PFSK-1 (cell line): ENCODE measurements at regions not wholly inside any gene's neighbourhood (a gene's known extent, or its start where the extent isn't known, plus 50 kb on each side); places are given as distances from the start of the nearest gene placed in this dataset.

Experiments
- FOXP2 ChIP-seq: optimal IDR thresholded peaks from 2 replicates; pipeline ENCODE3; 2011; ENCODE audit warnings: borderline replicate concordance, control low read depth, inconsistent platforms; ENCODE audit not compliant: insufficient read depth; ENCODE audit errors: extremely low read length, extremely low read depth
- POLR2AphosphoS5 ChIP-seq: IDR thresholded peaks from 2 replicates; pipeline ENCODE4 v1.6.1; 2012; ENCODE audit warnings: low read depth, mild to moderate bottlenecking, control low read depth, low read length, moderate library complexity
- SIN3A ChIP-seq: IDR thresholded peaks from 2 replicates; pipeline ENCODE4 v1.6.1; 2012; ENCODE audit warnings: mild to moderate bottlenecking, low read length, moderate library complexity, borderline replicate concordance; ENCODE audit not compliant: insufficient read depth
- TAF1 ChIP-seq: IDR thresholded peaks from 2 replicates; pipeline ENCODE4 v1.6.1; 2012; ENCODE audit warnings: low read length, control low read depth, borderline replicate concordance; ENCODE audit not compliant: insufficient read depth
- TF ChIP-seq, protein P1 (sequence below), 2 experiments: IDR thresholded peaks; 2 replicates each; pipeline versions ENCODE4 v1.6.1 to v1.8.0; 2011 to 2012; ENCODE audit warnings: low read depth in 2 of 2, low read length in 2 of 2, control low read depth in 1 of 2, inconsistent platforms in 1 of 2, mild to moderate bottlenecking in 1 of 2, moderate library complexity in 1 of 2; ENCODE audit not compliant: insufficient read depth in 1 of 2

DNA sequence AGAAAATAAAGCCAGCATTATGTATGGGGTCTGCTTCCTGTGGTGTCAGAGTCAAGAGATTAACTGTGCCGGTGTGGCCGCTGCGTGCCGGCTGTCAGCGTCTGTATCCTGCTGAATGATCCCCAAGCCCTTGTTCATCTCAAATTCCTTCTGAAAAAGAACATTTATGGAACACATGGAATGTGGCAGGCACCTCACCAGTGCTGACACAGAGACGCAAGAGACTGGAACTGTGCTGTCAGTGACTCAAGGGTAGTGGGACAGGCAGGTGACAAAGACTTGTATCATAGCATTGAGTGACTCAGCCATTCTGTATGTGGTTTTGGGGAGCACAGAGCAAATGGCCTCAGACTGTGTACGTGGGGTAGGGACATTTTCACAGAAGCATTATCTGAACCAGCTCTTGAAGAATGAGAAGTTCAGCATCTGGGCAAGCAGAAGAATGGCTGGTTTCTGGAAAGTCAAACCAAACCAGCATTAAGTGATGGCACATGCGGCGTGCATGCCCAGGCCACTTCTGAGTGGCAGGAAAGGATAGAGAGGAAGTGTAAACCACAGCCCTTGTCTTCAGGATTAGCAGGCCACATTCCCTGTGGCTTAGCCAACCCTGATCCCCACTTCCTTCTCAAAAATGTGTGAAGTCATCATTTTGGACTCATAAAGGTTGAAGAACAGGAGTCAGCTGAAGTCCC lies 54.0 kb upstream of the IRS2 start:
- no peak for TF ChIP-seq POLR2AphosphoS5
- TF ChIP-seq TAF1 = no peak
- TF ChIP-seq, protein P1, sequence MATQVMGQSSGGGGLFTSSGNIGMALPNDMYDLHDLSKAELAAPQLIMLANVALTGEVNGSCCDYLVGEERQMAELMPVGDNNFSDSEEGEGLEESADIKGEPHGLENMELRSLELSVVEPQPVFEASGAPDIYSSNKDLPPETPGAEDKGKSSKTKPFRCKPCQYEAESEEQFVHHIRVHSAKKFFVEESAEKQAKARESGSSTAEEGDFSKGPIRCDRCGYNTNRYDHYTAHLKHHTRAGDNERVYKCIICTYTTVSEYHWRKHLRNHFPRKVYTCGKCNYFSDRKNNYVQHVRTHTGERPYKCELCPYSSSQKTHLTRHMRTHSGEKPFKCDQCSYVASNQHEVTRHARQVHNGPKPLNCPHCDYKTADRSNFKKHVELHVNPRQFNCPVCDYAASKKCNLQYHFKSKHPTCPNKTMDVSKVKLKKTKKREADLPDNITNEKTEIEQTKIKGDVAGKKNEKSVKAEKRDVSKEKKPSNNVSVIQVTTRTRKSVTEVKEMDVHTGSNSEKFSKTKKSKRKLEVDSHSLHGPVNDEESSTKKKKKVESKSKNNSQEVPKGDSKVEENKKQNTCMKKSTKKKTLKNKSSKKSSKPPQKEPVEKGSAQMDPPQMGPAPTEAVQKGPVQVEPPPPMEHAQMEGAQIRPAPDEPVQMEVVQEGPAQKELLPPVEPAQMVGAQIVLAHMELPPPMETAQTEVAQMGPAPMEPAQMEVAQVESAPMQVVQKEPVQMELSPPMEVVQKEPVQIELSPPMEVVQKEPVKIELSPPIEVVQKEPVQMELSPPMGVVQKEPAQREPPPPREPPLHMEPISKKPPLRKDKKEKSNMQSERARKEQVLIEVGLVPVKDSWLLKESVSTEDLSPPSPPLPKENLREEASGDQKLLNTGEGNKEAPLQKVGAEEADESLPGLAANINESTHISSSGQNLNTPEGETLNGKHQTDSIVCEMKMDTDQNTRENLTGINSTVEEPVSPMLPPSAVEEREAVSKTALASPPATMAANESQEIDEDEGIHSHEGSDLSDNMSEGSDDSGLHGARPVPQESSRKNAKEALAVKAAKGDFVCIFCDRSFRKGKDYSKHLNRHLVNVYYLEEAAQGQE (IDR thresholded peaks at IDR 0.05; ENCODE audit: insufficient read depth in 1 of 2, low read depth in 2 of 2, low read length in 2 of 2) = no peak
- no peak for TF ChIP-seq FOXP2
- TF ChIP-seq SIN3A = no peak

DNA sequence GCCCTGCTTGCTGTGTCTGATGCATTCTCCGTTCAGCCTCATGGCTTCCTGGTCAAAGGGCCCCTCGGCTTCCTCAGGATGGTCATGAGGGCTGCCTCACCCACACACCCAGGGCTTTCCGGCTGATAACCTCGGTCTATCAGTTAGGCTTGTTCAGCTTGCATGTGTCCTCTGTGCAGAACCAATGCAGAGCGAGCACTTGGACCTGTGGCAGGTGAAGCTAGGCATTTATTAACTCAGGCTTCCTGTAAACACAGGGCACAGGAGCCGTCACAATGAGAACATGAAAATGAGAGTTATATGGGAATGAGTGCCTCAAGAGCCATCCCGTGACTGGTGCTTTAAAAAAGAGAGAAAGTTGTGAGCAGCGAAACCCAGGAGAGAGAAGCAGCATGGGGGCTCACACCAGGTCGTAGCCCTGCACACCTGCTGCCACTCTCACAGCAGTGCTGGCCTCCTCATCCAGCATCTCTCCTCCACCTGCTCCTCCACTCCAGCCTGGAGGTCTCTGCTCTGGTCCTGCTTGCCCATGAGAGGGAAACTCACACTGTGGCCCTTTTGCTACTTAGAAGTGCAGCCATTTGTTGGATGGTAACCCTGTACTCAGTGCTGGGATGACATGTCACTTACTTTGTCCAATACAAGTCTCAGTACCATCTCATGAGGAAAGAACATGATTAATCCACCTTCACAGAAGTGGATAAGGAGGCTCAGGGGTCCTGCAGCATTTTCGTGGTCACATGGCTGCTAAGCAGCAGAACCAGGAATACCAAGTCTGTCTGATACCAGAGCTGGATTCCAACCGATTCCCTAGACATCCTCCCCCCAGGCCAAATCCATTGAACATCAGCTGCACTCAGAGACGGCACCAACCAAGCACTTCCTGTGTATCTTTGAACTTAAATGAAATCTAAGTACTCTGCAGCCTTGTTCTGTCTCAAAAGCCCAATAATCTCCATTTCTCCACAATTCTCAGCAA lies 50.5 kb upstream of the IRS2 start:
- no peak for TF ChIP-seq FOXP2
